Liver (tissue), 7 donors: ENCODE measurements at regions not wholly inside any gene's neighbourhood (a gene's known extent, or its start where the extent isn't known, plus 50 kb on each side); places are given as distances from the start of the nearest gene placed in this dataset.

Experiments
- DNase-seq: peaks from one replicate; pipeline ENCODE4 v3.0.0-alpha.2; 2017; ENCODE audit warnings: low spot score
- H3K27ac ChIP-seq, 2 donors: one replicate each; pipeline ENCODE4 v1.7.0; 2013; ENCODE audit warnings: inconsistent platforms in 2 of 2, low read length in 2 of 2, control low read depth in 1 of 2, low read depth in 1 of 2, mild to moderate bottlenecking in 1 of 2
- H3K27me3 ChIP-seq, 4 donors: one replicate each; pipeline versions ENCODE4 v1.6.1 to v1.7.0; 2013; ENCODE audit warnings: low read length in 3 of 4, inconsistent platforms in 1 of 4, mild to moderate bottlenecking in 1 of 4, moderate library complexity in 1 of 4; ENCODE audit not compliant: control insufficient read depth in 4 of 4, insufficient read depth in 4 of 4
- H3K36me3 ChIP-seq, 4 donors: one replicate each; pipeline versions ENCODE4 v1.6.1 to v1.7.0; 2013; ENCODE audit warnings: low read length in 3 of 4, mild to moderate bottlenecking in 3 of 4, low read depth in 1 of 4, moderate library complexity in 1 of 4; ENCODE audit not compliant: control insufficient read depth in 4 of 4, insufficient read depth in 3 of 4
- H3K4me1 ChIP-seq, 4 donors: one replicate each; pipeline versions ENCODE4 v1.6.1 to v1.7.0; 2013; ENCODE audit warnings: low read length in 3 of 4, mild to moderate bottlenecking in 3 of 4, moderate library complexity in 1 of 4; ENCODE audit not compliant: control insufficient read depth in 4 of 4, insufficient read depth in 4 of 4
- H3K4me3 ChIP-seq, 3 donors: one replicate each; pipeline versions ENCODE4 v1.6.1 to v1.7.0; 2013; ENCODE audit warnings: low read length in 3 of 3, control low read depth in 1 of 3, low read depth in 1 of 3, mild to moderate bottlenecking in 1 of 3
- H3K9ac ChIP-seq, 2 donors: one replicate each; pipeline ENCODE4 v1.7.0; 2013; ENCODE audit warnings: low read length in 2 of 2, mild to moderate bottlenecking in 2 of 2, moderate library complexity in 2 of 2, control low read depth in 1 of 2, low read depth in 1 of 2
- H3K9me3 ChIP-seq, 4 donors: one replicate each; pipeline versions ENCODE4 v1.6.1 to v1.7.0; 2013; ENCODE audit warnings: low read length in 3 of 4; ENCODE audit not compliant: control insufficient read depth in 4 of 4
- EGR1 ChIP-seq, 2 donors: IDR thresholded peaks; 2 replicates each; pipeline ENCODE4 v1.6.1; 2016 to 2018; ENCODE audit warnings: antibody characterized with exemption in 2 of 2, low read depth in 2 of 2
- FOXA1 ChIP-seq: IDR thresholded peaks from 2 replicates; pipeline ENCODE4 v1.6.1; 2016; ENCODE audit warnings: antibody characterized with exemption
- FOXA2 ChIP-seq: IDR thresholded peaks from 2 replicates; pipeline ENCODE4 v1.6.1; 2016; ENCODE audit warnings: antibody characterized with exemption
- HNF4A ChIP-seq, 2 donors: conservative IDR thresholded peaks; 2 replicates each; pipeline ENCODE4 v1.6.1; 2016; ENCODE audit warnings: antibody characterized with exemption in 2 of 2, mild to moderate bottlenecking in 2 of 2
- HNF4G ChIP-seq: IDR thresholded peaks from 2 replicates; pipeline ENCODE4 v1.6.1; 2016; ENCODE audit warnings: antibody characterized with exemption
- NR2F2 ChIP-seq: IDR thresholded peaks from 2 replicates; pipeline ENCODE4 v1.6.1; 2016; ENCODE audit warnings: antibody characterized with exemption
- RAD21 ChIP-seq, 2 donors: IDR thresholded peaks; 2 replicates each; pipeline ENCODE4 v1.6.1; 2016; ENCODE audit warnings: antibody characterized with exemption in 2 of 2, mild to moderate bottlenecking in 2 of 2
- RXRA ChIP-seq, 2 donors: IDR thresholded peaks; 2 replicates each; pipeline ENCODE4 v1.6.1; 2017 to 2018; ENCODE audit warnings: antibody characterized with exemption in 2 of 2, mild to moderate bottlenecking in 1 of 2
- SP1 ChIP-seq: IDR thresholded peaks from 2 replicates; pipeline ENCODE4 v1.6.1; 2018; ENCODE audit warnings: antibody characterized with exemption, mild to moderate bottlenecking
- TAF1 ChIP-seq: conservative IDR thresholded peaks from 2 replicates; pipeline ENCODE4 v1.6.1; 2016; ENCODE audit warnings: antibody characterized with exemption, mild to moderate bottlenecking
- YY1 ChIP-seq: IDR thresholded peaks from 2 replicates; pipeline ENCODE4 v1.6.1; 2016; ENCODE audit warnings: antibody characterized with exemption, mild to moderate bottlenecking
- WGBS: extraction: QIAGEN DNeasy Blood & Tissue Kit; methylation state at CpG from one replicate; pipeline ENCODE4 v1.1.7; 2013; 5-methylcytosine and 5-hydroxymethylcytosine counted together
- TF ChIP-seq, protein P1 (sequence below): IDR thresholded peaks from 2 replicates; pipeline ENCODE4 v1.6.1; 2016; ENCODE audit warnings: antibody characterized with exemption, mild to moderate bottlenecking
- TF ChIP-seq, protein P2 (sequence below): IDR thresholded peaks from 2 replicates; pipeline ENCODE4 v1.6.1; 2016; ENCODE audit warnings: antibody characterized with exemption
- TF ChIP-seq, protein P3 (sequence below): IDR thresholded peaks from 2 replicates; pipeline ENCODE4 v1.6.1; 2016; ENCODE audit warnings: antibody characterized with exemption
- TF ChIP-seq, protein P4 (sequence below): IDR thresholded peaks from 2 replicates; pipeline ENCODE4 v1.6.1; 2016; ENCODE audit warnings: antibody characterized with exemption
- donor health status: healthy.
- donor health status: healthy.
- donor health status: healthy.
- donor health status: healthy.

DNA sequence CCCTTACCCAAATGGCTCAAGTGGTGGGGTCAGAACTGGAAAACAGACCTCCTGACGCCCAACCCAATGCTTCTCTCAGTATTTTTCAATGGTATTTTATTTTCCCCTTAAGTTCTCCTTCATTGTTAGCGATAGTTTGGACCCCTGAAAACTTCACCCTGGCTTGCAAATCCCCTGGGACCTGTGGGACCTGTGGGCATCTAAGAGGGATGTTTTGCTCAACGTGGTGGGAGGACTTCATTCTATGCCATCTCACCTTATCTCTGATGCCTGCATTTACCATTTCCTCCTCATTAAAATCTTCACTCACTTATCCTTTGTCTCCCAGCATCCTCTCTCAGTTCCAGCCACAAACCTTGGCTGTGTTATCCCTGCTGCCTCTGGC is 59.4 kb upstream of the GZMB start:
- DNase-seq = no peak
- Histone ChIP-seq H3K27ac (no peak overlapping the region), H3K36me3 (no peaks in the 10 kb centered on the region), H3K27me3 (peaks cover 0 to 3% (median 0%) of the 10 kb centered on the region in 4 donors), H3K4me1 (no peaks in the 10 kb centered on the region), H3K9me3 (no peaks in the 10 kb centered on the region), H3K9ac (no peak overlapping the region), H3K4me3 (no peak overlapping the region)
- TF ChIP-seq HNF4A (conservative IDR thresholded peaks at IDR 0.05) (no peak), YY1 (no peak), RXRA (IDR thresholded peaks at IDR 0.05) (no peak), FOXA1 (no peak), EGR1 (IDR thresholded peaks at IDR 0.05; ENCODE audit: low read depth in 2 of 2) (no peak), SP1 (no peak), HNF4G (no peak), NR2F2 (no peak), FOXA2 (no peak), TAF1 (no peak), RAD21 (IDR thresholded peaks at IDR 0.05) (no peak)
- TF ChIP-seq, protein P1, sequence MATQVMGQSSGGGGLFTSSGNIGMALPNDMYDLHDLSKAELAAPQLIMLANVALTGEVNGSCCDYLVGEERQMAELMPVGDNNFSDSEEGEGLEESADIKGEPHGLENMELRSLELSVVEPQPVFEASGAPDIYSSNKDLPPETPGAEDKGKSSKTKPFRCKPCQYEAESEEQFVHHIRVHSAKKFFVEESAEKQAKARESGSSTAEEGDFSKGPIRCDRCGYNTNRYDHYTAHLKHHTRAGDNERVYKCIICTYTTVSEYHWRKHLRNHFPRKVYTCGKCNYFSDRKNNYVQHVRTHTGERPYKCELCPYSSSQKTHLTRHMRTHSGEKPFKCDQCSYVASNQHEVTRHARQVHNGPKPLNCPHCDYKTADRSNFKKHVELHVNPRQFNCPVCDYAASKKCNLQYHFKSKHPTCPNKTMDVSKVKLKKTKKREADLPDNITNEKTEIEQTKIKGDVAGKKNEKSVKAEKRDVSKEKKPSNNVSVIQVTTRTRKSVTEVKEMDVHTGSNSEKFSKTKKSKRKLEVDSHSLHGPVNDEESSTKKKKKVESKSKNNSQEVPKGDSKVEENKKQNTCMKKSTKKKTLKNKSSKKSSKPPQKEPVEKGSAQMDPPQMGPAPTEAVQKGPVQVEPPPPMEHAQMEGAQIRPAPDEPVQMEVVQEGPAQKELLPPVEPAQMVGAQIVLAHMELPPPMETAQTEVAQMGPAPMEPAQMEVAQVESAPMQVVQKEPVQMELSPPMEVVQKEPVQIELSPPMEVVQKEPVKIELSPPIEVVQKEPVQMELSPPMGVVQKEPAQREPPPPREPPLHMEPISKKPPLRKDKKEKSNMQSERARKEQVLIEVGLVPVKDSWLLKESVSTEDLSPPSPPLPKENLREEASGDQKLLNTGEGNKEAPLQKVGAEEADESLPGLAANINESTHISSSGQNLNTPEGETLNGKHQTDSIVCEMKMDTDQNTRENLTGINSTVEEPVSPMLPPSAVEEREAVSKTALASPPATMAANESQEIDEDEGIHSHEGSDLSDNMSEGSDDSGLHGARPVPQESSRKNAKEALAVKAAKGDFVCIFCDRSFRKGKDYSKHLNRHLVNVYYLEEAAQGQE = no peak
- TF ChIP-seq, protein P2, sequence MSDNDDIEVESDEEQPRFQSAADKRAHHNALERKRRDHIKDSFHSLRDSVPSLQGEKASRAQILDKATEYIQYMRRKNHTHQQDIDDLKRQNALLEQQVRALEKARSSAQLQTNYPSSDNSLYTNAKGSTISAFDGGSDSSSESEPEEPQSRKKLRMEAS = no peak
- TF ChIP-seq, protein P3, sequence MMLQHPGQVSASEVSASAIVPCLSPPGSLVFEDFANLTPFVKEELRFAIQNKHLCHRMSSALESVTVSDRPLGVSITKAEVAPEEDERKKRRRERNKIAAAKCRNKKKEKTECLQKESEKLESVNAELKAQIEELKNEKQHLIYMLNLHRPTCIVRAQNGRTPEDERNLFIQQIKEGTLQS = no peak
- TF ChIP-seq, protein P4, sequence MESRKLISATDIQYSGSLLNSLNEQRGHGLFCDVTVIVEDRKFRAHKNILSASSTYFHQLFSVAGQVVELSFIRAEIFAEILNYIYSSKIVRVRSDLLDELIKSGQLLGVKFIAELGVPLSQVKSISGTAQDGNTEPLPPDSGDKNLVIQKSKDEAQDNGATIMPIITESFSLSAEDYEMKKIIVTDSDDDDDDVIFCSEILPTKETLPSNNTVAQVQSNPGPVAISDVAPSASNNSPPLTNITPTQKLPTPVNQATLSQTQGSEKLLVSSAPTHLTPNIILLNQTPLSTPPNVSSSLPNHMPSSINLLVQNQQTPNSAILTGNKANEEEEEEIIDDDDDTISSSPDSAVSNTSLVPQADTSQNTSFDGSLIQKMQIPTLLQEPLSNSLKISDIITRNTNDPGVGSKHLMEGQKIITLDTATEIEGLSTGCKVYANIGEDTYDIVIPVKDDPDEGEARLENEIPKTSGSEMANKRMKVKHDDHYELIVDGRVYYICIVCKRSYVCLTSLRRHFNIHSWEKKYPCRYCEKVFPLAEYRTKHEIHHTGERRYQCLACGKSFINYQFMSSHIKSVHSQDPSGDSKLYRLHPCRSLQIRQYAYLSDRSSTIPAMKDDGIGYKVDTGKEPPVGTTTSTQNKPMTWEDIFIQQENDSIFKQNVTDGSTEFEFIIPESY = no peak
- 62% methylated on average over 3 of the region's 3 CpGs for WGBS

DNA sequence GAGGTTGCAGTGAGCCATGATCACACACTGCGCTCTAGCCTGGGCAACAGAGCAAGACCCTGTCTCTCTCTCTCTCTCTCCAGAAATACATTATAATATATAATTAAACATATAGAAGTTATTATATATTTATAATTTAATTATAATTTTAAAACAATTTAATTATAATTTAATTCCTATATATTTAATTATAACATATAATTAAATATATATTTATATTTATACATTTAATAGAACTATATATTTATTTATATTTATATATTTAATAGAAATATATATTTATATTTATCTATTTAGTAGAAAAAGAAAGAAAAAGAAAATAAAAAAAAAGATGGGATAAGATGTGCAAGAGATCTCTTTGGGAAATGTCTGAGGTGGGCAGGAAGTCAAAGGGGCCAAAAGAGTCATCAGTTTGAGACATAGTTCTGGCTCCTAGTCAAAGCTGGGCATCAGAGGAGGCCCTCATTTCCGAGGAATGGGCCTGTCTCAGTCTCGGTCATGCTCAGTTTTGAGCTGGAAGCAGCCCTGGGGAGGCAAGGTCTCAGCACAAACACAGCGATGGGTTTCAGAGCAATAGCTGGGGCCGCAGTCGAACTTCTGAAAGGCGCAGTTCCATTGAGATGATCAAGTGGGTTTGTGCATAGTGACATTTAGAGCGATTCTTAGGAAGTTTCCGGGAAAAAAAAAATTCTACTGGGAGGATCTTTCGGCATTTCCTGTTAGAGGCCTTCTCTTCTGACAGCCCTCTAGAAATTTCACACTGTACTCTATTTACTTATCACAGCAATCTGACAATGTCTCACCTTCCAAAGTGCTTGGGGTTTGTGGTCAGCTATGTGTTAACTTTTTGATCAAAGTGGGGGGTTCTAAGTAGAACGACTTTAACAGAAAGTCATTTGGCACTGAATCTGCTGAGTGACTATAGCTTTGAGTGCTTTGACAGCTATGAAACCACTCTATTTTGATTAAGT is 58.7 kb upstream of the GZMB start:
- Histone ChIP-seq H3K9me3 (no peaks in the 10 kb centered on the region), H3K27me3 (peaks cover 0 to 4% (median 0%) of the 10 kb centered on the region in 4 donors), H3K4me1 (no peaks in the 10 kb centered on the region), H3K27ac (no peak overlapping the region), H3K36me3 (no peaks in the 10 kb centered on the region), H3K9ac (no peak overlapping the region), H3K4me3 (no peak overlapping the region)
- WGBS = 69% methylated on average over 11 of the region's 11 CpGs
- no peak for DNase-seq
- TF ChIP-seq EGR1 (IDR thresholded peaks at IDR 0.05; ENCODE audit: low read depth in 2 of 2) (no peak), NR2F2 (no peak)
